Endothelial cell (in vitro differentiated cells): ENCODE measurements at regions not wholly inside any gene's neighbourhood (a gene's known extent, or its start where the extent isn't known, plus 50 kb on each side); places are given as distances from the start of the nearest gene placed in this dataset.
"Not testable (repeated sequence)": the region's sequence is repeated elsewhere in the genome, so short reads cannot be mapped to it uniquely, and the experiment has no call there.

Experiments used
- DNase-seq: peaks from one replicate; pipeline ENCODE4 v3.0.0; 2021; ENCODE audit warnings: low spot score
- H3K27ac Mint-ChIP-seq: one replicate; pipeline ENCODE4 v1.8.0; 2021; ENCODE audit warnings: mixed read lengths, inconsistent platforms; ENCODE audit not compliant: unreplicated experiment
- H3K27me3 Mint-ChIP-seq: one replicate; pipeline ENCODE4 v1.8.0; 2021; ENCODE audit warnings: mild to moderate bottlenecking, moderate library complexity, mixed read lengths, inconsistent platforms; ENCODE audit not compliant: unreplicated experiment
- H3K36me3 Mint-ChIP-seq: one replicate; pipeline ENCODE4 v1.8.0; 2021; ENCODE audit warnings: mild to moderate bottlenecking, low read depth, mixed read lengths, inconsistent platforms; ENCODE audit not compliant: unreplicated experiment
- H3K4me1 Mint-ChIP-seq: one replicate; pipeline ENCODE4 v1.8.0; 2021; ENCODE audit warnings: mild to moderate bottlenecking, mixed read lengths, inconsistent platforms; ENCODE audit not compliant: unreplicated experiment
- H3K4me3 Mint-ChIP-seq: one replicate; pipeline ENCODE4 v1.8.0; 2021; ENCODE audit warnings: mild to moderate bottlenecking, mixed read lengths, inconsistent platforms; ENCODE audit not compliant: unreplicated experiment
- H3K9me3 Mint-ChIP-seq: one replicate; pipeline ENCODE4 v1.8.0; 2021; ENCODE audit warnings: mixed read lengths, inconsistent platforms; ENCODE audit not compliant: unreplicated experiment
- CTCF ChIP-seq: fragments of 200-600 bp; sonication (generic); IDR thresholded peaks from one replicate; pipeline ENCODE4 v1.5.0; 2021; ENCODE audit warnings: antibody characterized with exemption; ENCODE audit not compliant: unreplicated experiment

GRCh38 chr4:23021040-23021439 lies 328.3 kb downstream of the GBA3 start:
- no peak for DNase-seq
- Mint-ChIP-seq H3K27ac (no peak overlapping the region), H3K27me3 (no peaks in the 10 kb centered on the region), H3K4me1 (no peaks in the 10 kb centered on the region), H3K9me3 (no peaks in the 10 kb centered on the region), H3K36me3 (no peaks in the 10 kb centered on the region), H3K4me3 (no peak overlapping the region)
- TF ChIP-seq CTCF = no peak

- H3K4me3 Mint-ChIP-seq, DNase-seq, H3K4me1 Mint-ChIP-seq, H3K27ac Mint-ChIP-seq, H3K36me3 Mint-ChIP-seq, H3K9me3 Mint-ChIP-seq, H3K27me3 Mint-ChIP-seq: not testable (repeated sequence)
These were observed 327.7 kb downstream of the GBA3 start for GRCh38 chr4:23020399-23020798.

- DNase-seq = no peak
- no peaks in the 10 kb centered on the region for H3K9me3 Mint-ChIP-seq
- H3K36me3 Mint-ChIP-seq = no peaks in the 10 kb centered on the region
- no peak overlapping the region for H3K4me3 Mint-ChIP-seq
- no peaks in the 10 kb centered on the region for H3K27me3 Mint-ChIP-seq
- no peaks in the 10 kb centered on the region for H3K4me1 Mint-ChIP-seq
- no peak for TF ChIP-seq CTCF
- H3K27ac Mint-ChIP-seq = no peak overlapping the region
These were observed 324.2 kb downstream of the GBA3 start for GRCh38 chr4:23016981-23017380.

- Mint-ChIP-seq H3K27ac (no peak overlapping the region), H3K9me3 (no peaks in the 10 kb centered on the region), H3K4me3 (no peak overlapping the region), H3K27me3 (no peaks in the 10 kb centered on the region), H3K36me3 (no peaks in the 10 kb centered on the region), H3K4me1 (no peaks in the 10 kb centered on the region)
- TF ChIP-seq CTCF = no peak
- DNase-seq = no peak
These were observed 323.1 kb downstream of the GBA3 start for GRCh38 chr4:23015821-23016220.

GRCh38 chr4:23009093-23009492 lies 316.4 kb downstream of the GBA3 start:
- Mint-ChIP-seq H3K27ac (no peak overlapping the region), H3K36me3 (no peaks in the 10 kb centered on the region), H3K4me1 (no peaks in the 10 kb centered on the region), H3K27me3 (no peaks in the 10 kb centered on the region), H3K9me3 (no peaks in the 10 kb centered on the region), H3K4me3 (no peak overlapping the region)
- no peak for TF ChIP-seq CTCF
- no peak for DNase-seq

GRCh38 chr4:23006756-23007155 lies 314.0 kb downstream of the GBA3 start:
- Mint-ChIP-seq H3K9me3 (no peaks in the 10 kb centered on the region), H3K27ac (no peak overlapping the region), H3K4me3 (no peak overlapping the region), H3K36me3 (no peaks in the 10 kb centered on the region), H3K4me1 (peaks cover 1% of the 10 kb centered on the region), H3K27me3 (no peaks in the 10 kb centered on the region)
- TF ChIP-seq CTCF = no peak
- no peak for DNase-seq
